Colonic mucosa (tissue), 4 donors: ENCODE measurements at regions not wholly inside any gene's neighbourhood (a gene's known extent, or its start where the extent isn't known, plus 50 kb on each side); places are given as distances from the start of the nearest gene placed in this dataset.
"Not testable (repeated sequence)": the region's sequence is repeated elsewhere in the genome, so short reads cannot be mapped to it uniquely, and the experiment has no call there.

Source experiments
- DNase-seq: peaks from one replicate; pipeline ENCODE4 v3.0.0-alpha.2; 2020
- H3K27ac ChIP-seq: fragments of 200-600 bp; one replicate; pipeline ENCODE4 v1.8.0; 2021
- H3K27me3 ChIP-seq: fragments of 200-600 bp; one replicate; pipeline ENCODE4 v1.8.0; 2021
- H3K36me3 ChIP-seq: fragments of 200-600 bp; one replicate; pipeline ENCODE4 v1.8.0; 2021
- H3K4me1 ChIP-seq: fragments of 200-600 bp; one replicate; pipeline ENCODE4 v1.8.0; 2021; ENCODE audit warnings: mild to moderate bottlenecking
- H3K4me3 ChIP-seq: fragments of 200-600 bp; one replicate; pipeline ENCODE4 v1.8.0; 2021
- H3K9ac ChIP-seq, 2 donors: one replicate each; pipeline ENCODE4 v1.7.0; 2013; ENCODE audit warnings: control low read depth in 2 of 2, low read depth in 2 of 2, low read length in 2 of 2
- H3K9me3 ChIP-seq: fragments of 200-600 bp; one replicate; pipeline ENCODE4 v1.8.0; 2021
- CTCF ChIP-seq: fragments of 200-600 bp; IDR thresholded peaks from one replicate; pipeline ENCODE4 v1.8.0; 2022; ENCODE audit warnings: antibody characterized with exemption, mild to moderate bottlenecking
- intact Hi-C: fragments of 100-400 bp; cut with DNase I; formaldehyde crosslinking; loops from one replicate; pipeline ENCODE4 v1.14.1; 2022
- donor health status: healthy.
- donor health status: DM: no; HTN: no; CAD: no.
- donor health status: DM: no; HTN: no; CAD: no.

GRCh38 chr15:95194746-95195145, 963.4 kb downstream of the MCTP2 start:
- Histone ChIP-seq H3K27ac (no peak overlapping the region), H3K4me3 (no peak overlapping the region), H3K27me3 (no peaks in the 10 kb centered on the region), H3K9me3 (no peaks in the 10 kb centered on the region), H3K4me1 (no peaks in the 10 kb centered on the region), H3K36me3 (no peaks in the 10 kb centered on the region), H3K9ac (no peak overlapping the region)
- intact Hi-C loops, result no loop called here
- no peak for TF ChIP-seq CTCF
- DNase-seq, result no peak

GRCh38 chr15:95196176-95196915, 965.0 kb downstream of the MCTP2 start:
- H3K4me3 ChIP-seq, result no peak overlapping the region
- intact Hi-C loops, result no loop called here
- H3K9ac ChIP-seq, result no peak overlapping the region
- no peak overlapping the region for H3K27ac ChIP-seq
- no peaks in the 10 kb centered on the region for H3K4me1 ChIP-seq
- DNase-seq, result no peak
- H3K9me3 ChIP-seq, result no peaks in the 10 kb centered on the region
- no peak for TF ChIP-seq CTCF
- no peaks in the 10 kb centered on the region for H3K36me3 ChIP-seq
- no peaks in the 10 kb centered on the region for H3K27me3 ChIP-seq

- Histone ChIP-seq H3K36me3 (no peaks in the 10 kb centered on the region), H3K4me1 (no peaks in the 10 kb centered on the region), H3K9ac (no peak overlapping the region), H3K4me3 (no peak overlapping the region), H3K9me3 (no peaks in the 10 kb centered on the region), H3K27ac (no peak overlapping the region), H3K27me3 (no peaks in the 10 kb centered on the region)
- DNase-seq, result no peak
- TF ChIP-seq CTCF, result no peak
- intact Hi-C loops, result no loop called here
These were observed 971.4 kb downstream of the MCTP2 start for GRCh38 chr15:95202569-95203349.

- Histone ChIP-seq H3K27me3 (no peaks in the 10 kb centered on the region), H3K4me3 (no peak overlapping the region), H3K27ac (no peak overlapping the region), H3K9me3 (no peaks in the 10 kb centered on the region), H3K4me1 (no peaks in the 10 kb centered on the region), H3K36me3 (no peaks in the 10 kb centered on the region), H3K9ac (no peak overlapping the region)
- no peak for TF ChIP-seq CTCF
- no peak for DNase-seq
- intact Hi-C loops, result no loop called here
These were observed 973.7 kb downstream of the MCTP2 start for GRCh38 chr15:95205077-95205476.

- H3K4me3 ChIP-seq, intact Hi-C loops, H3K9me3 ChIP-seq, H3K9ac ChIP-seq, H3K4me1 ChIP-seq, H3K27ac ChIP-seq, H3K36me3 ChIP-seq, H3K27me3 ChIP-seq, DNase-seq: not testable (repeated sequence)
These were observed 974.5 kb downstream of the MCTP2 start for GRCh38 chr15:95205830-95206229.

GRCh38 chr15:95208071-95208470, 976.7 kb downstream of the MCTP2 start:
- Histone ChIP-seq H3K9ac (no peak overlapping the region), H3K4me1 (no peaks in the 10 kb centered on the region), H3K36me3 (no peaks in the 10 kb centered on the region), H3K4me3 (no peak overlapping the region), H3K9me3 (no peaks in the 10 kb centered on the region), H3K27me3 (no peaks in the 10 kb centered on the region), H3K27ac (no peak overlapping the region)
- no peak for TF ChIP-seq CTCF
- intact Hi-C loops, result no loop called here
- DNase-seq, result no peak
